ENCODE measurements at regions not wholly inside any gene's neighbourhood (a gene's known extent, or its start where the extent isn't known, plus 50 kb on each side); places are given as distances from the start of the nearest gene placed in this dataset.

DNA sequence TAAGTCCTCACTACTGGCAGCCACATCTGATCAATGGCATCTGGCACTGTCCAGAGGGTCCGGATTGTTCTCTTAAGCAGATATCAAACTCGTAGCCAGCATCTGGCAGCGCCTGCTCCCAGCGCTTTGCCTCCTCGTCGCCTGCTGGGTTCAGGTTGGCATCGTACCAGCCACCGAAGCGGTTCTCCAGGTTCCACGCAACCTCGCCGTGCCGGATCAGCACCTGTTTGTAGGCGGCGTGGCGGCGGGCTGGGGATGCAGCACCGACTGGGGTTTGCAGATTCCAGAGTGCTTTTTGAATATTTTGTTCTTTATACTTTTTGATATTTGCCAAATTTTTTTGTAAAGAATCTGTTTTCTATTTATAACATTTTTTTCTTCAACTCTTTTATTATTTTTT lies 111.6 kb downstream of the NR2F2 start:
- no peaks in the 10 kb centered on the region for H3K27me3 ChIP-seq (ENCODE audit: control insufficient read depth in 1 of 2, insufficient read depth in 2 of 2, low read length in 2 of 2)
- no peak for ATAC-seq

More for the DNA sequence above, 111.6 kb downstream of the NR2F2 start:
- CTCF ChIA-PET (ENCODE audit: low intra/inter-chr PET ratio, low total read pairs): no interaction called here
- Histone ChIP-seq H3K4me3 (replicated peaks in 1 of 3; ENCODE audit: insufficient read depth in 1 of 3, low read depth in 2 of 3, low read length in 3 of 3) (no peak overlapping the region), H3K4me2 (ENCODE audit: low read depth, low read length) (no peak overlapping the region), H3K79me2 (ENCODE audit: insufficient read depth, low read length) (no peaks in the 10 kb centered on the region), H3K4me1 (ENCODE audit: insufficient read depth, low read length) (no peaks in the 10 kb centered on the region), H3K9me3 (ENCODE audit: low read length) (no peaks in the 10 kb centered on the region), H3K27ac (ENCODE audit: extremely low read length, insufficient read depth, low read length) (no peak overlapping the region), H2AFZ (ENCODE audit: low read length) (no peak overlapping the region), H4K20me1 (ENCODE audit: insufficient read depth, low read length) (no peaks in the 10 kb centered on the region), H3K36me3 (replicated peaks in 1 of 2; ENCODE audit: control insufficient read depth in 1 of 2, insufficient read depth in 2 of 2, low read length in 2 of 2) (no peaks in the 10 kb centered on the region), H3K9ac (ENCODE audit: insufficient read depth, low read depth, low read length) (no peak overlapping the region)
- POLR2A ChIA-PET: no interaction called here
- BruUV-seq (replicated peaks): no TSS peak
- WGBS (ENCODE audit: low lambda C conversion rate): 60% methylated on average over 14 of the region's 18 CpGs
- DNase-seq (ENCODE audit: low spot score): no peak
- no peak for FAIRE-seq
- intact Hi-C loops (cut with micrococcal nuclease; ENCODE audit: unreplicated experiment) (no loop called here), in situ Hi-C loops (cut with HindIII; ENCODE audit: extremely low pct_ligation_motif_present, low pct_unique_long_range_greater_than_20kb) (no loop called here)
- TF ChIP-seq ZKSCAN8 (CRISPR knock-in tag; IDR thresholded peaks at IDR 0.05; ENCODE audit: borderline replicate concordance) (no peak), TARDBP (CRISPR knock-in tag; IDR thresholded peaks at IDR 0.05) (no peak), ZNF569 (CRISPR knock-in tag; IDR thresholded peaks at IDR 0.05; ENCODE audit: borderline replicate concordance) (no peak), ZNF737 (CRISPR knock-in tag; IDR thresholded peaks at IDR 0.05; ENCODE audit: borderline replicate concordance) (no peak), ZNF224 (CRISPR knock-in tag; IDR thresholded peaks at IDR 0.05) (no peak), ZNF296 (CRISPR knock-in tag; conservative IDR thresholded peaks at IDR 0.05) (no peak), BCL6 (CRISPR knock-in tag; IDR thresholded peaks at IDR 0.05) (no peak), MAZ (IDR thresholded peaks at IDR 0.05; ENCODE audit: borderline replicate concordance, low read depth, low read length) (no peak), MAZ (CRISPR knock-in tag; IDR thresholded peaks at IDR 0.05; ENCODE audit: low read depth) (no peak), ZNF251 (CRISPR knock-in tag; IDR thresholded peaks at IDR 0.05) (no peak), ZNF263 (CRISPR knock-in tag; IDR thresholded peaks at IDR 0.05) (no peak), ZNF441 (CRISPR knock-in tag; IDR thresholded peaks at IDR 0.05; ENCODE audit: borderline replicate concordance) (no peak), PITX1 (CRISPR knock-in tag; IDR thresholded peaks at IDR 0.05) (no peak), ZNF496 (CRISPR knock-in tag; IDR thresholded peaks at IDR 0.05; ENCODE audit: insufficient replicate concordance) (no peak), KLF16 (CRISPR knock-in tag; IDR thresholded peaks at IDR 0.05) (no peak), ZNF780A (CRISPR knock-in tag; IDR thresholded peaks at IDR 0.05) (no peak), HMGXB3 (CRISPR knock-in tag; IDR thresholded peaks at IDR 0.05; ENCODE audit: borderline replicate concordance) (no peak), ZNF143 (CRISPR knock-in tag; IDR thresholded peaks at IDR 0.05) (no peak), HMGXB4 (CRISPR knock-in tag; IDR thresholded peaks at IDR 0.05; ENCODE audit: borderline replicate concordance in 1 of 2, low read depth in 1 of 2) (no peak)
- TF ChIP-seq, protein P1, sequence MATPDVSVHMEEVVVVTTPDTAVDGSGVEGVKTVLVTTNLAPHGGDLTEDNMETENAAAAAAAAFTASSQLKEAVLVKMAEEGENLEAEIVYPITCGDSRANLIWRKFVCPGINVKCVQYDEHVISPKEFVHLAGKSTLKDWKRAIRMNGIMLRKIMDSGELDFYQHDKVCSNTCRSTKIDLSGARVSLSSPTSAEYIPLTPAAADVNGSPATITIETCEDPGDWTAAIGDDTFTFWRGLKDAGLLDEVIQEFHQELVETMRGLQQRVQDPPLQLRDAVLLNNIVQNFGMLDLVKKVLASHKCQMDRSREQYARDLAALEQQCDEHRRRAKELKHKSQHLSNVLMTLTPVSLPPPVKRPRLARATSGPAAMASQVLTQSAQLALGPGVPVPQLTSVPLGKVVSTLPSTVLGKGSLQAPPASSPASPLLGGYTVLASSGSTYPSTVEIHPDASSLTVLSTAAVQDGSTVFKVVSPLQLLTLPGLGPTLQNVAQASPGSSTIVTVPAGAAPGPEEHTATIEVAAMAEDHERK (CRISPR knock-in tag; IDR thresholded peaks at IDR 0.05; ENCODE audit: low read depth): no peak

All from HepG2 (cell line).